ENCODE measurements at regions not wholly inside any gene's neighbourhood (a gene's known extent, or its start where the extent isn't known, plus 50 kb on each side); places are given as distances from the start of the nearest gene placed in this dataset.

GRCh38 chr3:24686808-24687207, 192.2 kb upstream of the THRB start:
- no peaks in the 10 kb centered on the region for H3K27me3 ChIP-seq (ENCODE audit: insufficient read depth, low read depth, low read length)
- no peak overlapping the region for H3K27ac ChIP-seq (ENCODE audit: low read length)
- H3K79me2 ChIP-seq (replicated peaks; ENCODE audit: insufficient read depth, low read length): no peaks in the 10 kb centered on the region
- no peak overlapping the region for H3K9ac ChIP-seq (ENCODE audit: low read length)
- no peak overlapping the region for H2AFZ ChIP-seq (ENCODE audit: low read depth, low read length)
- H3K4me3 ChIP-seq (ENCODE audit: low read length): no peak overlapping the region
- no peaks in the 10 kb centered on the region for H3K9me2 ChIP-seq (ENCODE audit: insufficient read depth, low read length)
- no peak for TF ChIP-seq RAD21 (conservative IDR thresholded peaks at IDR 0.05)
- no peaks in the 10 kb centered on the region for H3K36me3 ChIP-seq (ENCODE audit: insufficient read depth, low read length)
- H4K20me1 ChIP-seq (ENCODE audit: insufficient read depth): no peaks in the 10 kb centered on the region
- no peak overlapping the region for H3K4me2 ChIP-seq (ENCODE audit: low read length)
- H3K9me3 ChIP-seq (ENCODE audit: low read length): no peaks in the 10 kb centered on the region
- no peaks in the 10 kb centered on the region for H3F3A ChIP-seq (ENCODE audit: insufficient read depth, low read length, poor library complexity, severe bottlenecking)

GRCh38 chr3:24687671-24688070, 193.0 kb upstream of the THRB start:
- Histone ChIP-seq H2AFZ (ENCODE audit: low read depth, low read length) (no peak overlapping the region), H3K4me3 (ENCODE audit: low read length) (no peak overlapping the region), H3K4me2 (ENCODE audit: low read length) (no peak overlapping the region), H3K9me3 (ENCODE audit: low read length) (no peaks in the 10 kb centered on the region), H3F3A (ENCODE audit: insufficient read depth, low read length, poor library complexity, severe bottlenecking) (no peaks in the 10 kb centered on the region), H3K27me3 (ENCODE audit: insufficient read depth, low read depth, low read length) (no peaks in the 10 kb centered on the region), H4K20me1 (ENCODE audit: insufficient read depth) (no peaks in the 10 kb centered on the region), H3K27ac (ENCODE audit: low read length) (no peak overlapping the region), H3K9me2 (ENCODE audit: insufficient read depth, low read length) (no peaks in the 10 kb centered on the region), H3K79me2 (replicated peaks; ENCODE audit: insufficient read depth, low read length) (no peaks in the 10 kb centered on the region), H3K9ac (ENCODE audit: low read length) (no peak overlapping the region), H3K36me3 (ENCODE audit: insufficient read depth, low read length) (no peaks in the 10 kb centered on the region)
- no peak for TF ChIP-seq CTCF (IDR thresholded peaks at IDR 0.05; ENCODE audit: poor library complexity, severe bottlenecking)
- TF ChIP-seq EP300 (conservative IDR thresholded peaks at IDR 0.05; ENCODE audit: poor library complexity, severe bottlenecking): no peak
- no peak for TF ChIP-seq TAF1 (IDR thresholded peaks at IDR 0.05; ENCODE audit: low read depth)
- TF ChIP-seq MXI1 (conservative IDR thresholded peaks at IDR 0.05; ENCODE audit: poor library complexity, severe bottlenecking): no peak
- TF ChIP-seq EZH2 (IDR thresholded peaks at IDR 0.05; ENCODE audit: borderline replicate concordance, insufficient read depth, low read length, poor library complexity, severe bottlenecking): no peak
- TF ChIP-seq REST (IDR thresholded peaks at IDR 0.05; ENCODE audit: borderline replicate concordance): no peak
- TF ChIP-seq POLR2AphosphoS5 (IDR thresholded peaks at IDR 0.05): no peak
- no peak for TF ChIP-seq SMC3 (conservative IDR thresholded peaks at IDR 0.05; ENCODE audit: poor library complexity)
- no peak for TF ChIP-seq RAD21 (conservative IDR thresholded peaks at IDR 0.05)
